Endodermal cell (in vitro differentiated cells): ENCODE measurements at regions not wholly inside any gene's neighbourhood (a gene's known extent, or its start where the extent isn't known, plus 50 kb on each side); places are given as distances from the start of the nearest gene placed in this dataset.

Experiments used
- DNase-seq: peaks from one replicate; pipeline ENCODE4 v3.0.0-alpha.2; 2017
- H3K27ac ChIP-seq: 2 replicates; pipeline ENCODE4 v1.5.1; 2013; ENCODE audit warnings: mild to moderate bottlenecking, low read depth, low read length, moderate library complexity
- H3K27me3 ChIP-seq: 2 replicates; pipeline ENCODE4 v1.6.1; 2013; ENCODE audit warnings: mild to moderate bottlenecking, low read length, moderate library complexity; ENCODE audit not compliant: insufficient read depth, control insufficient read depth, poor library complexity, severe bottlenecking
- H3K36me3 ChIP-seq: 2 replicates; pipeline ENCODE4 v1.7.0; 2013; ENCODE audit warnings: mild to moderate bottlenecking, low read length, moderate library complexity; ENCODE audit not compliant: control insufficient read depth, insufficient read depth
- H3K4me1 ChIP-seq: one replicate; pipeline ENCODE4 v1.7.0; 2013; ENCODE audit warnings: low read length; ENCODE audit not compliant: control insufficient read depth, insufficient read depth
- H3K4me3 ChIP-seq: 2 replicates; pipeline ENCODE4 v1.5.1; 2013; ENCODE audit warnings: mild to moderate bottlenecking, low read length, moderate library complexity
- H3K9ac ChIP-seq: 2 replicates; pipeline ENCODE4 v1.6.1; 2013; ENCODE audit warnings: mild to moderate bottlenecking, low read length, moderate library complexity; ENCODE audit not compliant: poor library complexity, severe bottlenecking; ENCODE audit errors: extremely low read depth
- H3K9me3 ChIP-seq: 2 replicates; pipeline ENCODE4 v1.6.1; 2013; ENCODE audit warnings: mild to moderate bottlenecking, low read length, moderate library complexity; ENCODE audit not compliant: control insufficient read depth
- H3K27ac Mint-ChIP-seq: 2 replicates; pipeline ENCODE4 v1.8.0; 2020; ENCODE audit warnings: mixed read lengths
- H3K27me3 Mint-ChIP-seq: 2 replicates; pipeline ENCODE4 v1.8.0; 2021; ENCODE audit warnings: mild to moderate bottlenecking, mixed read lengths; ENCODE audit not compliant: insufficient read depth
- H3K36me3 Mint-ChIP-seq: 2 replicates; pipeline ENCODE4 v1.8.0; 2020; ENCODE audit warnings: low read depth, mixed read lengths
- H3K4me1 Mint-ChIP-seq: 2 replicates; pipeline ENCODE4 v1.8.0; 2020; ENCODE audit warnings: mixed read lengths
- H3K4me3 Mint-ChIP-seq: 2 replicates; pipeline ENCODE4 v1.8.0; 2020; ENCODE audit warnings: mild to moderate bottlenecking, moderate library complexity, mixed read lengths
- H3K9me3 Mint-ChIP-seq: 2 replicates; pipeline ENCODE4 v1.8.0; 2020; ENCODE audit warnings: mild to moderate bottlenecking, mixed read lengths
- WGBS, 2 experiments: methylation state at CpG; one replicate each; pipeline versions ENCODE4 v1.1.5 to v1.1.7; 2013; ENCODE audit warnings: missing lambda C conversion rate in 2 of 2, mixed read lengths in 1 of 2; ENCODE audit not compliant: insufficient coverage in 1 of 2, insufficient read length in 1 of 2; 5-methylcytosine and 5-hydroxymethylcytosine counted together
- TF ChIP-seq, protein P1 (sequence below): fragments of 200-600 bp; sonication (generic); conservative IDR thresholded peaks from 2 replicates; pipeline ENCODE4 v1.5.0; 2021; ENCODE audit warnings: antibody characterized with exemption, mild to moderate bottlenecking

DNA sequence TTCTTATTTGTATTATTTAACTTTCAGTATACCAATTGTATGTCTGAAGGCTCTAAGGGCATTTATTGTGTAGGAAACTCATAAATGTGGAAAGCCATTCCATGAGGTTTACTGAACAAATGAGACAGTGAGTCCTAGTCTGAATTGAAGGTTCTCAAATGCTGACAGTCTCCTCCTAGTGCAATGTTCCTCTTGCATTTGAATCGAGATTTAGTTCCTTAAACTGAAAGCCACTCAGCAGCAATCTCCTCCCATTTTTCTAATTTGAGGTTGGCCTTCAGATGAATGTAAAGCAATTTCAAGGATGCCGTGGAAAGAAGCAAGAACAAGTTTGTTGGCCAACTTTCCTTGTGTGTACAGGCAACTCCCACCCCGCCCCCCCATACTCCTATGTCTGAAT lies 493.2 kb upstream of the KLF4 start:
- H3K4me1 Mint-ChIP-seq: no peaks in the 10 kb centered on the region

DNA sequence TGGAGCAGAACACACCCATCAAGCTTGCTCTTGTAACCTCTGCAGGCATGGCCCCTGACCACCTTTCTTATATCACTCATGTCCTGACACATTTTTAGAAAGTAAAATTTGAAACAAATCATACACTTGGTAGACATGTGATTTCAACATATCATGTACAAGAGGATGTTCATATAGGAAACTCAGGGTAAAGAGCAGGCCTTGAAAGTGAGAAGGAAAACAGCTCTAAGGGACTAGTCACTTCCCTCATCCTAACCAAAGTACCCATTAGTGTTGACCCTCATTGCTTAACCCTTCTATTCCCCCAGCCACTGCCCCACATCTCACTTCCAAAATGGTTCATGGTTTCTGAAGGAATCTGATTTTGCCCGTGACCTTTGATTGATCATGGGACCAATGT lies 492.4 kb upstream of the KLF4 start:
- H3K4me1 ChIP-seq: no peaks in the 10 kb centered on the region
- 80 to 100% methylated on average over 1 of the region's 1 CpG for WGBS, 2 experiments
- no peaks in the 10 kb centered on the region for H3K9me3 Mint-ChIP-seq
- no peak overlapping the region for H3K9ac ChIP-seq
- H3K36me3 ChIP-seq: no peaks in the 10 kb centered on the region
- H3K36me3 Mint-ChIP-seq: no peaks in the 10 kb centered on the region
- H3K4me3 Mint-ChIP-seq: no peak overlapping the region
- H3K27me3 Mint-ChIP-seq: peaks cover 23% of the 10 kb centered on the region
- H3K9me3 ChIP-seq: no peaks in the 10 kb centered on the region
- TF ChIP-seq, protein P1, sequence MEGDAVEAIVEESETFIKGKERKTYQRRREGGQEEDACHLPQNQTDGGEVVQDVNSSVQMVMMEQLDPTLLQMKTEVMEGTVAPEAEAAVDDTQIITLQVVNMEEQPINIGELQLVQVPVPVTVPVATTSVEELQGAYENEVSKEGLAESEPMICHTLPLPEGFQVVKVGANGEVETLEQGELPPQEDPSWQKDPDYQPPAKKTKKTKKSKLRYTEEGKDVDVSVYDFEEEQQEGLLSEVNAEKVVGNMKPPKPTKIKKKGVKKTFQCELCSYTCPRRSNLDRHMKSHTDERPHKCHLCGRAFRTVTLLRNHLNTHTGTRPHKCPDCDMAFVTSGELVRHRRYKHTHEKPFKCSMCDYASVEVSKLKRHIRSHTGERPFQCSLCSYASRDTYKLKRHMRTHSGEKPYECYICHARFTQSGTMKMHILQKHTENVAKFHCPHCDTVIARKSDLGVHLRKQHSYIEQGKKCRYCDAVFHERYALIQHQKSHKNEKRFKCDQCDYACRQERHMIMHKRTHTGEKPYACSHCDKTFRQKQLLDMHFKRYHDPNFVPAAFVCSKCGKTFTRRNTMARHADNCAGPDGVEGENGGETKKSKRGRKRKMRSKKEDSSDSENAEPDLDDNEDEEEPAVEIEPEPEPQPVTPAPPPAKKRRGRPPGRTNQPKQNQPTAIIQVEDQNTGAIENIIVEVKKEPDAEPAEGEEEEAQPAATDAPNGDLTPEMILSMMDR: no peak
- H3K4me1 Mint-ChIP-seq: no peaks in the 10 kb centered on the region
- no peak overlapping the region for H3K4me3 ChIP-seq
- no peak for DNase-seq
- H3K27ac ChIP-seq: no peak overlapping the region
- H3K27ac Mint-ChIP-seq: no peak overlapping the region
- peaks cover 15% of the 10 kb centered on the region for H3K27me3 ChIP-seq

More for the DNA sequence above, 493.2 kb upstream of the KLF4 start:
- H3K27me3 ChIP-seq: peaks cover 9% of the 10 kb centered on the region
- Mint-ChIP-seq H3K27ac (no peak overlapping the region), H3K9me3 (no peaks in the 10 kb centered on the region), H3K27me3 (peaks cover 20% of the 10 kb centered on the region), H3K4me3 (no peak overlapping the region), H3K36me3 (no peaks in the 10 kb centered on the region)
- no peaks in the 10 kb centered on the region for H3K4me1 ChIP-seq
- H3K4me3 ChIP-seq: no peak overlapping the region
- H3K9me3 ChIP-seq: no peaks in the 10 kb centered on the region
- no peak overlapping the region for H3K9ac ChIP-seq
- TF ChIP-seq, protein P1: no peak
- H3K36me3 ChIP-seq: no peaks in the 10 kb centered on the region
- WGBS, 2 experiments: 78 to 90% methylated on average over 2 to 3 of the region's 3 CpGs
- no peak overlapping the region for H3K27ac ChIP-seq
- no peak for DNase-seq

DNA sequence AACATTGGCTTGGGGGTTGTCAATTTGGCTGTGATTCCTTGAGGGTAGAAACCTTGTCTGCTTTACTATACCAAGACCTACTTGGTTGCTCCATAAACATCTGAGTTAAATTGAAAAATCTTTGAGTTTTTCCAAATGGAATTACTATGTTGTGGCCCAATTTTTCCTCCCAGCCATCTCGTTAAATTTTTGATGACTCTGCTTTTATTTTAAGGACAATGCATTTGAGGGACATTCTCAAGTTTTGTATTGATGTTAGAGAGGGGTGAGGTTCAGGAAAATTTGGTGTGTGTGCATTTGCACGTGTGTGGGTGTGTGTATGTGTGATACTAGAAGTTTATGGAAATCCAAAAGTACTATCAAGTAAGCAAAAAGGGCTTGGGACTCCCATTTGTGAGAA lies 491.4 kb upstream of the KLF4 start:
- H3K36me3 Mint-ChIP-seq: no peaks in the 10 kb centered on the region
- no peak overlapping the region for H3K4me3 Mint-ChIP-seq
- H3K27me3 Mint-ChIP-seq: peaks cover 31% of the 10 kb centered on the region
- Histone ChIP-seq H3K27ac (no peak overlapping the region), H3K36me3 (no peaks in the 10 kb centered on the region), H3K4me3 (no peak overlapping the region), H3K9me3 (no peaks in the 10 kb centered on the region), H3K9ac (no peak overlapping the region), H3K27me3 (peaks cover 26% of the 10 kb centered on the region), H3K4me1 (no peaks in the 10 kb centered on the region)
- H3K4me1 Mint-ChIP-seq: no peaks in the 10 kb centered on the region
- TF ChIP-seq, protein P1: no peak
- H3K27ac Mint-ChIP-seq: no peak overlapping the region
- DNase-seq: no peak
- WGBS, 2 experiments: 91 to 100% methylated on average over 1 to 2 of the region's 2 CpGs
- no peaks in the 10 kb centered on the region for H3K9me3 Mint-ChIP-seq
